ENCODE measurements at regions not wholly inside any gene's neighbourhood (a gene's known extent, or its start where the extent isn't known, plus 50 kb on each side); places are given as distances from the start of the nearest gene placed in this dataset.
A peak's percentile ranks its signal among the peaks of the same experiment; 100 is the strongest.

DNA sequence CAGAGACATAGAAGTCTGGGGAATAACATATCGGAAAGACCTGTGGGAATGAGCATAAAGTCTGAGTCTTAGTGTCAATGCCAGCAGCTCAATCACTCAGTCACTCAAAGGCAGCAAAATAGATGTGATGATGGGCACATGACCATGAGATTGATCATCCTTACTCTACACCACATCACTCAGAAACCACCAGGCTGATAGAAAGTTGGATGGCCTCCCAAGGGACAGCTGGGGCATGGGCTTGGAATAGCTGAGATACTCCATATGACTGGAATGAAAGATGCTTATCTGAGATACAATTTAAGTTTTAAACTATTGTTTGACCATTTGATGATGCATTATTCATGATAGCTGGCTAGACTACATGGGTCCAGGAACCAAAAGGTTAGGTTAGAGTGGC, 80.9 kb upstream of the F13A1 start:
- Mint-ChIP-seq H3K27me3 (ENCODE audit: low read depth) (peaks cover 5% of the 10 kb centered on the region), H3K4me1 (peaks cover 16% of the 10 kb centered on the region), H3K9me3 (no peaks in the 10 kb centered on the region), H3K27ac (no peak overlapping the region), H3K4me3 (no peak overlapping the region), H3K36me3 (ENCODE audit: low read depth) (no peaks in the 10 kb centered on the region)
- TF ChIP-seq, protein P1, sequence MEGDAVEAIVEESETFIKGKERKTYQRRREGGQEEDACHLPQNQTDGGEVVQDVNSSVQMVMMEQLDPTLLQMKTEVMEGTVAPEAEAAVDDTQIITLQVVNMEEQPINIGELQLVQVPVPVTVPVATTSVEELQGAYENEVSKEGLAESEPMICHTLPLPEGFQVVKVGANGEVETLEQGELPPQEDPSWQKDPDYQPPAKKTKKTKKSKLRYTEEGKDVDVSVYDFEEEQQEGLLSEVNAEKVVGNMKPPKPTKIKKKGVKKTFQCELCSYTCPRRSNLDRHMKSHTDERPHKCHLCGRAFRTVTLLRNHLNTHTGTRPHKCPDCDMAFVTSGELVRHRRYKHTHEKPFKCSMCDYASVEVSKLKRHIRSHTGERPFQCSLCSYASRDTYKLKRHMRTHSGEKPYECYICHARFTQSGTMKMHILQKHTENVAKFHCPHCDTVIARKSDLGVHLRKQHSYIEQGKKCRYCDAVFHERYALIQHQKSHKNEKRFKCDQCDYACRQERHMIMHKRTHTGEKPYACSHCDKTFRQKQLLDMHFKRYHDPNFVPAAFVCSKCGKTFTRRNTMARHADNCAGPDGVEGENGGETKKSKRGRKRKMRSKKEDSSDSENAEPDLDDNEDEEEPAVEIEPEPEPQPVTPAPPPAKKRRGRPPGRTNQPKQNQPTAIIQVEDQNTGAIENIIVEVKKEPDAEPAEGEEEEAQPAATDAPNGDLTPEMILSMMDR (IDR thresholded peaks at IDR 0.05; ENCODE audit: unreplicated experiment in 3 of 3), result no peak

DNA sequence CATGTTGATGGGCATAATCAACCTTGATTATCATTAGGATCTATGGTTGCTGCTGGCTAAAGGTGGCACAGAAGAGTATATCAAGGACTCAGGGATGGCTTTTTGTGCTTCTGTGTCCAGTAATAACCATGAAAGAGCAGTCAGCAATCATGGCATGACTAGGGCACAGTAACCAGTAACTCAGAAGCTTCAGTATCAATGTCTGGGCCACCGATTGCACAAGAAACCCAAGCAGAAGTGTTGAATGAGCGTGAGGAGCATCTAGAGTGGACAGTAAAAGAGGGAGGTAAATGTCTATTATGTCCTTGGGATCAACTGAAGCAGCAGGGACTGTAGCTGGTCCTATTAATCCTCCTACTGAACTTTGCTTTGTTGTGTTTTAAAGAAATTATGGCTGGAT, 81.5 kb upstream of the F13A1 start:
- H3K9me3 Mint-ChIP-seq, result no peaks in the 10 kb centered on the region
- H3K27ac Mint-ChIP-seq, result peak overlapping the region in 1 of 3 experiments; percentile 9
- H3K27me3 Mint-ChIP-seq (ENCODE audit: low read depth), result peaks cover 2% of the 10 kb centered on the region
- H3K36me3 Mint-ChIP-seq (ENCODE audit: low read depth), result no peaks in the 10 kb centered on the region
- TF ChIP-seq, protein P1 (IDR thresholded peaks at IDR 0.05; ENCODE audit: unreplicated experiment in 3 of 3), result no peak
- H3K4me1 Mint-ChIP-seq, result peaks cover 13% of the 10 kb centered on the region
- no peak overlapping the region for H3K4me3 Mint-ChIP-seq

DNA sequence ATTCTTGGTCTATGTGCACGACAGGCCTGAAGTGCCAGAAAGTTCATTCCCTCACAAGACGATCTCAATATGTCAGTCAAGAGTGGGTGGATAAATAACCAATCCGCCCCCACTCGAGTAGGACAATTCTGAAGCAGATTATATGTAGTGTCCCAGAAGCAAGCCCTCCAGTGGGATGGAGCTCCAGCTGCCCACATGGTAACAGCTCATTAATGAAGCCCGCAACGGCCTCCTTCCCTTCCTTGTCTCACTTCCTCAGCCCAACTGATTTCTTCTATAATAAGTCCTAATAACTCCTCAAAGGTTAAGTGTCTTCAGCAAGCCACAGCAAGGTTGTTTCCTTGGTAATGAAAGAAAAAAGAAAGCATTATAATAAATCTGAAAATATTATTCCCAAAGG, 82.1 kb upstream of the F13A1 start:
- H3K36me3 Mint-ChIP-seq (ENCODE audit: low read depth), result no peaks in the 10 kb centered on the region
- H3K27ac Mint-ChIP-seq, result peak overlapping the region in 1 of 3 experiments; percentile 9
- H3K4me3 Mint-ChIP-seq, result no peak overlapping the region
- H3K27me3 Mint-ChIP-seq (ENCODE audit: low read depth), result no peaks in the 10 kb centered on the region
- peaks cover 11% of the 10 kb centered on the region for H3K4me1 Mint-ChIP-seq
- TF ChIP-seq, protein P1 (IDR thresholded peaks at IDR 0.05; ENCODE audit: unreplicated experiment in 3 of 3), result no peak
- H3K9me3 Mint-ChIP-seq, result no peaks in the 10 kb centered on the region

DNA sequence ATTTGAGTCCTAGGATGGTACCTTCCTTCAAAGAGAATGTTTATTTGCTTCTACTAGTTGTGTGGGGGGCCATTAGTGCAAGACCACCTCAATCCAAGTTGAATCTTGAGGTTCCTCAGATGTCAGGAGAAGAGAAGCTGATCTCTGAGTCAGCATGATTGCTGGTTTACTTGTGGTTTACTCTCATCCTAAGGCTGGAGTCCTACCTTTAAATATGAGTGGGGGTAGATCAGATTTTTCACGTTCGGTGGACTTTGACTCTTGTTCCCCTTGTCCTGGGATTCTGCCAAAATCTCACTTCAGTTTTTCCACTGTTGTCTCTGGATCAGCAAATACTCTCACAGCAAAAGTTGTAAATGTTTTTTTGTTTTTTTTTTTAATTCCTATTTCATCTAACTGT, 84.6 kb upstream of the F13A1 start:
- Mint-ChIP-seq H3K4me1 (peaks cover 12% of the 10 kb centered on the region), H3K36me3 (ENCODE audit: low read depth) (no peaks in the 10 kb centered on the region), H3K4me3 (no peak overlapping the region), H3K27ac (no peak overlapping the region), H3K27me3 (ENCODE audit: low read depth) (no peaks in the 10 kb centered on the region), H3K9me3 (no peaks in the 10 kb centered on the region)
- TF ChIP-seq, protein P1 (IDR thresholded peaks at IDR 0.05; ENCODE audit: unreplicated experiment in 3 of 3), result no peak

DNA sequence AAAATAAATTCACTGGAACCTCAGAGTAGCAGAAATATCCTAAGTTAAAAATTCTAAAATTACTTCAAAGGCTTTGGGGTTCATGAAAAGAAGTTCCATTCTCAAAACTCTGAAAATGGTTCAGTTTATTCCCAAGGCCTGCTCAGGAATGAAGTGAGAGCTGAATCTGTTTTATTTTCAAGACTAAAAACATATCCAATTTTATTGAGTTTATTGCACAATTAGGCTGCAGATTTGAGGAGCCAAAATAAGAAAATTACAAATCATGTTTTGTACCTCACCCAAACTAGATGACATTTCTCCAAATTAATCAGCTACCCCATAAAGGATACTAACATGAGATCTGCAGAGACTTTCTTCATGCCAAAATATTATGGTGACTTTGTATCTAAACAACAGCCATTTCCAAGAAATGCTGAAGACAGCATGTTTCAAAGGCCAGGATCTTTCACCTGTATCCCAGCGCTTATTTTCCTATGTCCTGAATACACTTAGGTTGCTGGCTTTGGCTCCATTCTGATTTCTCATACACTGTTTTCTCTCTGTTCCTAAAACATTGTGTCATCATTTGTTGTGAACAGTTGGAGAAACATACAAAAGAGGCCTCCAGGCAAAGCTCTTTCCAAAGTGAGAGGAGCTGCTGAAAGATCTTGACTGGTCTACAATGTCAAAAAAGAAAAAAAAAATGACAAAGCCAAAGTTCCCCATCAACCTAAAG, 85.7 kb upstream of the F13A1 start:
- H3K27ac Mint-ChIP-seq, result no peak overlapping the region
- TF ChIP-seq, protein P1 (IDR thresholded peaks at IDR 0.05; ENCODE audit: unreplicated experiment in 3 of 3), result no peak

DNA sequence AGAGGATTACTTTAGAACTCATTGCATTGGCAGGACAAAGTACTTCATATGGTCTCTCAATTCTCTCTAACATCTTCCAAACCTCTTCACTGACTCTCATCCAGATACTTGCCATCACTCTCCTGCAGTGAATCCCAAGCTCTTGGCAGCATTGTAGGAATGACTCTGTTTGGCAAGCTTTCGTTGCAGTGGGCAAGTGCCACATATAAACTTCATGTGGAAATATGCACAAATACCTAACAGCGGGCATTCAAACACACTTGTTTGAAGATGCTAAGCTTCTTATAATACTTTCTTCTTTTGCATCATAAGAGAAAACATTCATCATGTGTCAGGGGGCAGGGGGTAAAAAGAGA, 86.2 kb upstream of the F13A1 start:
- H3K9me3 Mint-ChIP-seq, result no peaks in the 10 kb centered on the region

More for the DNA sequence above, 85.7 kb upstream of the F13A1 start:
- Mint-ChIP-seq H3K9me3 (no peaks in the 10 kb centered on the region), H3K4me3 (no peak overlapping the region), H3K36me3 (ENCODE audit: low read depth) (no peaks in the 10 kb centered on the region), H3K27me3 (ENCODE audit: low read depth) (no peaks in the 10 kb centered on the region), H3K4me1 (peaks cover 19% of the 10 kb centered on the region)

More for the DNA sequence above, 86.2 kb upstream of the F13A1 start:
- H3K4me1 Mint-ChIP-seq, result peaks cover 19% of the 10 kb centered on the region
- H3K36me3 Mint-ChIP-seq (ENCODE audit: low read depth), result no peaks in the 10 kb centered on the region
- no peak overlapping the region for H3K4me3 Mint-ChIP-seq
- TF ChIP-seq, protein P1 (IDR thresholded peaks at IDR 0.05; ENCODE audit: unreplicated experiment in 3 of 3), result no peak
- no peak overlapping the region for H3K27ac Mint-ChIP-seq
- no peaks in the 10 kb centered on the region for H3K27me3 Mint-ChIP-seq (ENCODE audit: low read depth)

Data from nephron (organoid).